ENCODE measurements at regions not wholly inside any gene's neighbourhood (a gene's known extent, or its start where the extent isn't known, plus 50 kb on each side); places are given as distances from the start of the nearest gene placed in this dataset.

- TF ChIP-seq CTCF (IDR thresholded peaks at IDR 0.05) (no peak), EZH2 (IDR thresholded peaks at IDR 0.05) (no peak), EZH2phosphoT487 (IDR thresholded peaks at IDR 0.05) (no peak)
Observed at GRCh38 chr4:75126058-75126457, 193.1 kb downstream of the PARM1 start.
